SK-N-SH (cell line): ENCODE measurements at regions not wholly inside any gene's neighbourhood (a gene's known extent, or its start where the extent isn't known, plus 50 kb on each side); places are given as distances from the start of the nearest gene placed in this dataset.

Source experiments
- CTCF ChIA-PET: fragments of 300-600, 350-600 bp; formaldehyde crosslinking; extraction: SDS; loops from one replicate; lab custom pipeline; 2021; lab: Yijun Ruan, JAX
- POLR2A ChIA-PET: fragments of 350-600 bp; sonication (Branson Sonifier 250); formaldehyde crosslinking; extraction: SDS; loops from one replicate; lab custom pipeline; 2020; ENCODE audit warnings: antibody characterized with exemption, inconsistent platforms; lab: Yijun Ruan, JAX
- DNase-seq: peaks from one replicate; pipeline ENCODE4 v3.0.0; 2012
- H2AFZ ChIP-seq: fragments of 200-600 bp; sonication (generic); 2 replicates; pipeline ENCODE4 v1.8.1; 2016; ENCODE audit warnings: antibody characterized with exemption, mild to moderate bottlenecking, low read depth
- H3F3A ChIP-seq: fragments of 200-600 bp; sonication (generic); replicated peaks from 2 replicates; pipeline ENCODE3; 2016; ENCODE audit warnings: antibody characterized with exemption, mild to moderate bottlenecking; ENCODE audit not compliant: insufficient read depth
- H3K27ac ChIP-seq, 2 experiments: fragments of 200-500 bp in 1 of 2; fragments of 200-600 bp in 1 of 2; sonication (Bioruptor generic) in 1 of 2; sonication (generic), shearing (Covaris generic) in 1 of 2; 2 replicates each; pipeline versions ENCODE4 v1.5.1 to v1.6.1; 2014 to 2016; ENCODE audit warnings: low read depth in 2 of 2, inconsistent platforms in 1 of 2, low read length in 1 of 2, mild to moderate bottlenecking in 1 of 2, mixed read lengths in 1 of 2
- H3K27me3 ChIP-seq: fragments of 200-600 bp; sonication (generic), shearing (Covaris generic); 2 replicates; pipeline ENCODE4 v1.6.1; 2016; ENCODE audit warnings: mixed run types; ENCODE audit not compliant: insufficient read depth
- H3K36me3 ChIP-seq, 2 experiments: fragments of 200-500 bp in 1 of 2; fragments of 200-600 bp in 1 of 2; sonication (Bioruptor generic) in 1 of 2; sonication (generic) in 1 of 2; replicated peaks in 1 of 2; 2 replicates each; pipeline versions ENCODE3 to v1.5.1; 2014 to 2016; ENCODE audit warnings: low read length in 1 of 2, mild to moderate bottlenecking in 1 of 2; ENCODE audit not compliant: insufficient read depth in 2 of 2, control insufficient read depth in 1 of 2
- H3K4me1 ChIP-seq, 2 experiments: fragments of 200-500 bp in 1 of 2; fragments of 200-600 bp in 1 of 2; sonication (Bioruptor generic) in 1 of 2; sonication (generic), shearing (Covaris generic) in 1 of 2; 2 replicates each; pipeline versions ENCODE4 v1.5.1 to v1.6.1; 2014 to 2016; ENCODE audit warnings: low read depth in 1 of 2, low read length in 1 of 2, mixed run types in 1 of 2; ENCODE audit not compliant: insufficient read depth in 2 of 2, control insufficient read depth in 1 of 2
- H3K4me2 ChIP-seq: fragments of 200-600 bp; sonication (generic), shearing (Covaris generic); 2 replicates; pipeline ENCODE4 v1.6.1; 2017; ENCODE audit warnings: mixed run types
- H3K4me3 ChIP-seq, 2 experiments: fragments of 200-500 bp in 1 of 2; fragments of 200-600 bp in 1 of 2; sonication (Bioruptor generic) in 1 of 2; sonication (generic), shearing (Covaris generic) in 1 of 2; 2 replicates each; pipeline versions ENCODE4 v1.5.1 to v1.8.1; 2014 to 2016; ENCODE audit warnings: low read depth in 2 of 2, inconsistent platforms in 1 of 2, low read length in 1 of 2, mild to moderate bottlenecking in 1 of 2, mixed read lengths in 1 of 2, moderate library complexity in 1 of 2
- H3K79me2 ChIP-seq: fragments of 200-600 bp; sonication (generic); 2 replicates; pipeline ENCODE4 v1.8.1; 2017; ENCODE audit warnings: mild to moderate bottlenecking; ENCODE audit not compliant: insufficient read depth
- H3K9ac ChIP-seq: fragments of 200-600 bp; sonication (generic); 2 replicates; pipeline ENCODE4 v1.6.1; 2017; ENCODE audit warnings: mixed run types
- H3K9me2 ChIP-seq: fragments of 200-600 bp; sonication (generic); 2 replicates; pipeline ENCODE4 v1.6.1; 2017; ENCODE audit warnings: mixed run types
- H3K9me3 ChIP-seq: fragments of 200-600 bp; sonication (generic); 2 replicates; pipeline ENCODE4 v1.6.1; 2017; ENCODE audit warnings: mixed run types, mild to moderate bottlenecking, moderate library complexity
- H4K20me1 ChIP-seq: fragments of 200-600 bp; sonication (generic); 2 replicates; pipeline ENCODE4 v1.6.1; 2017; ENCODE audit warnings: mild to moderate bottlenecking, mixed run types; ENCODE audit not compliant: insufficient read depth
- ELF1 ChIP-seq: IDR thresholded peaks from 2 replicates; pipeline ENCODE4 v1.4.0; 2012
- FOSL2 ChIP-seq: IDR thresholded peaks from 2 replicates; pipeline ENCODE4 v1.4.0; 2012; ENCODE audit warnings: low read depth, mild to moderate bottlenecking, moderate library complexity, borderline replicate concordance
- MXI1 ChIP-seq: IDR thresholded peaks from 2 replicates; pipeline ENCODE4 v1.6.1; 2012; ENCODE audit warnings: mild to moderate bottlenecking, low read depth, low read length, improper control_type of control experiment
- NFIC ChIP-seq: IDR thresholded peaks from 2 replicates; pipeline ENCODE4 v1.4.0; 2012; ENCODE audit warnings: borderline replicate concordance
- RFX5 ChIP-seq: IDR thresholded peaks from 2 replicates; pipeline ENCODE4 v1.6.1; 2012; ENCODE audit warnings: mild to moderate bottlenecking, improper control_type of control experiment, low read length
- SMC3 ChIP-seq: IDR thresholded peaks from 2 replicates; pipeline ENCODE4 v1.6.1; 2012; ENCODE audit warnings: low read depth, low read length, improper control_type of control experiment
- TAF1 ChIP-seq: IDR thresholded peaks from 2 replicates; pipeline ENCODE4 v1.6.1; 2012; ENCODE audit warnings: low read depth, mild to moderate bottlenecking, low read length, moderate library complexity, borderline replicate concordance
- TCF12 ChIP-seq: IDR thresholded peaks from 2 replicates; pipeline ENCODE4 v1.4.0; 2012
- ZBTB33 ChIP-seq: IDR thresholded peaks from 2 replicates; pipeline ENCODE4 v1.4.0; 2012; ENCODE audit warnings: low read depth, borderline replicate concordance
- WGBS: methylation state at CpG from one replicate; pipeline ENCODE4 v1.1.6; 2017; ENCODE audit warnings: low lambda C conversion rate; 5-methylcytosine and 5-hydroxymethylcytosine counted together
- TF ChIP-seq, protein P1 (sequence below): IDR thresholded peaks from 2 replicates; pipeline ENCODE4 v1.4.0; 2012; ENCODE audit warnings: low read depth

- H3K9me3 ChIP-seq = no peaks in the 10 kb centered on the region
- CTCF ChIA-PET = interaction anchor here (1.0 kb wide), 1 partner anchor 719 kb away, joined by 3 read pairs; no protein-coding TSS in a partner anchor
- TF ChIP-seq RFX5 (no peak), TAF1 (no peak), NFIC (no peak), ELF1 (no peak), MXI1 (no peak), ZBTB33 (no peak)
- TF ChIP-seq, protein P1, sequence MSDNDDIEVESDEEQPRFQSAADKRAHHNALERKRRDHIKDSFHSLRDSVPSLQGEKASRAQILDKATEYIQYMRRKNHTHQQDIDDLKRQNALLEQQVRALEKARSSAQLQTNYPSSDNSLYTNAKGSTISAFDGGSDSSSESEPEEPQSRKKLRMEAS = no peak
- DNase-seq = no peak
- POLR2A ChIA-PET = interaction anchor here (0.7 kb wide), 1 partner anchor 336 kb away, joined by 3 read pairs; no protein-coding TSS in a partner anchor
- H3K9ac ChIP-seq = no peak overlapping the region
- no peak overlapping the region for H3K4me3 ChIP-seq
- H3F3A ChIP-seq = no peaks in the 10 kb centered on the region
- no peak overlapping the region for H2AFZ ChIP-seq
- H3K4me2 ChIP-seq = no peak overlapping the region
- no peaks in the 10 kb centered on the region for H4K20me1 ChIP-seq
- WGBS = 73% methylated on average over 5 of the region's 5 CpGs
- H3K27ac ChIP-seq = no peak overlapping the region
- H3K9me2 ChIP-seq = no peaks in the 10 kb centered on the region
- no peaks in the 10 kb centered on the region for H3K79me2 ChIP-seq
- no peaks in the 10 kb centered on the region for H3K27me3 ChIP-seq
- no peaks in the 10 kb centered on the region; a peak in 1 of 4 replicates for H3K4me1 ChIP-seq
- H3K36me3 ChIP-seq = no peaks in the 10 kb centered on the region
Measured at GRCh38 chr2:11923935-11924334, 177.5 kb downstream of the LPIN1 start.

DNA sequence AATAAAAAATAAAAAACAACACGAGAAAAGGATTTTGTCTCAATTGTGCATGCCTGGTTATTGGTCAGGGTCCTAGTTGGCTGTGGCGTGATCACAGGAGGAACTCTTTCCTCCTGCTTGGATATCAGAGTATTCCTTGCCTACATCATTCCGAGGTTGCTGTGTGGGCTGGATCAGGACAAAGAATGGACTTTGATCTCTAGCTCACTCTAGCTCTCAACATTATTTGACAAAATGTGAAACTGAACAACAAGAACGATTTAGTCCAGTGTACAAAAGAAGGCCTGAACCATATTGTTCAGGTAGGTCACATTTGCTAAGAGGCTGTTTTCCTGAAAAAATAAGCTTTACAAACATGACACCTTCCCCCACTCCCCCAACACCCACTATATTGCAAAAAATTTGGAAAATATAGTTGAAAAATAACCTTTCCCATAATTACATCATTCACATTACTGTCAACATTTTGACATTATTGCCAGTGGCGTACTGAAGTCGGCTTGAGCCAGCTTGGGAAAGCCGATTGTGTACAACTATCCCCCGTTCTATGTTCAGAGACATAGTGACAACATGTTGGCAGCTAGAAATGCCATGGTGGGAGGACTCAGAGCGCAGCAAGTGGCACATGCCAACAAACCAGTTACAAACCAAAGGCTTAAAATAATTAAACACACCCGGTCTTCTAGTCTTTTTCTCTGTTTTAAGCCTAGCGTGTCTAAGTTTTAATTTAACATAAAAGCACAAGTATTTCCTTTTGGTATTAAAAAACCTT, 179.0 kb downstream of the LPIN1 start:
- Histone ChIP-seq H2AFZ (no peak overlapping the region), H4K20me1 (no peaks in the 10 kb centered on the region), H3K27ac (no peak overlapping the region), H3K36me3 (no peaks in the 10 kb centered on the region), H3F3A (no peaks in the 10 kb centered on the region), H3K9me3 (no peaks in the 10 kb centered on the region), H3K4me3 (no peak overlapping the region), H3K9me2 (no peaks in the 10 kb centered on the region), H3K27me3 (no peaks in the 10 kb centered on the region), H3K4me1 (peaks cover 0 to 2% of the 10 kb centered on the region in 2 experiments; a peak in 1 of 4 replicates), H3K4me2 (no peak overlapping the region)
- no peak for DNase-seq
- ChIA-PET CTCF (interaction anchor here (1.0 to 1.5 kb wide), 2 partner anchors 123 to 879 kb away, joined by 3 read pairs; no protein-coding TSS in a partner anchor), POLR2A (no interaction called here)
- WGBS = 74% methylated on average over 11 of the region's 11 CpGs
- no peak for TF ChIP-seq TCF12
- TF ChIP-seq SMC3 = no peak
- no peak for TF ChIP-seq FOSL2
- TF ChIP-seq, all 33 proteins: peak for 0
- Histone ChIP-seq H3K9ac (no peak overlapping the region), H3K79me2 (no peaks in the 10 kb centered on the region)
